ENCODE measurements at regions not wholly inside any gene's neighbourhood (a gene's known extent, or its start where the extent isn't known, plus 50 kb on each side); places are given as distances from the start of the nearest gene placed in this dataset.

DNA sequence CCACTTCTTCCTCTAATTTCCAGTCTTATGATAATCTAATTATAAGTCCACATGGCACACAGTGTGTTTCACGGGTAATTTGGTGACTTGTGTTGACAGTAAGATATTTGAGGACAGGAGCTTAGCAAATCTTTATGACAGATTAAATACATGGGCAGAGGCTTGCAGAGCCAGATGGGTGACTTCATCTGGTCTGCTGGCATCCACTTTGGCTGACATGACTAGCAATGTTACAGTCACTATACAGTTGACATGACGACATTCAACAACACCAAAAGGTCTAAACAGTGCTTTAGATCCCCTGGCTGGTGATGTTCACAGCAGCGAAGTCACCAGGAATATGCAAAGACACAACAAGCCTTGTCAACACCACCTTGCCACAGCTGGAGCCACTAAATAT is 147.2 kb downstream of the ETS2 start:
- no peak for DNase-seq

DNA sequence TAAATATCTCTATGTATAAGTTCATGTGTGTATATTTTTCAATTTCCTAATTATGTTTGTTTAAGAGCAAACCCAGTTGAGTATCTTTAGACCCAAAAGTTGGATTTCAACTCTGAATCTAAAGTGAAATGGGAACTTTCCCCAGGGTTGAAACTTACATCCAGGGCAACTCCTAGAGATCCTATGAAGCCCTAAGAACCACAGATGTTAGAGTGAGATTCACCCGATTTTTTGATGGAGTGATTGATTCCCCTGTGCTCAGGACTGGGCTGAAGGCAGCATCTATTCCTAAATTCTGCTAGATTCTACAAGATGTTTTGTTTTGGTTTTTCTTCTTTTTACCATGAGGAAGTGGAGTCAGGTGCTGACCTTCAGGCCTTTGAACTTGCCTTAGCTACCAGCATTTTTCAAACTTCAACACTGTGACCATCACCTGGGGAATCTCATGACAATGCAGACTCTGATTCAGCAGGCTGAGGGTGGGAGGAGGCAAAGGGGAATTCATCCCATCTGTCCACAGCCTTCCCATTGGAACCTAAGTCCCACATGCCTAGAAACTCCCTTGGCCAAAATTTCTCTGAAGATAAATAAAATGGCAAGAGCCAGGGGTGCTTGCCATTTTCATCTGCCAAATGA is 145.5 kb downstream of the ETS2 start:
- DNase-seq = no peak

GRCh38 chr21:38950435-38951094 is 144.8 kb downstream of the ETS2 start:
- no peak for DNase-seq

DNA sequence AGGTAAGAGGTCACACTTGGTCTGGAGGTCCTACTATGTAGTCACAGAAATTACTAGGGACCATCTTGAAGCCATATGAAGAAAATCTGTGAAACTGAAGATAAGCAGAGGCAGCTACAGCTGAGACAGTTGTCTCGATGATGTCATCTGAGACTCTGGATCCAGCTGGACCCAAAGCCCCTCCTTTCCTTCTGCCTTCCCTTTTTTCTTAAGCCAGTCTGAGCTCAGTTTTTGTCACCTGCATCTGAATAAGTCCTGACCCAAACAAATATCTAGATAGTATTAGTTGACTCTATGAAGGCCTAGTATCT is 143.3 kb downstream of the ETS2 start:
- DNase-seq = no peak

GRCh38 chr21:38948377-38949069 is 142.8 kb downstream of the ETS2 start:
- DNase-seq = no peak

- DNase-seq = no peak
Measured at GRCh38 chr21:38945545-38946245, 140.0 kb downstream of the ETS2 start.

- DNase-seq = no peak
Measured at GRCh38 chr21:38944903-38945302, 139.2 kb downstream of the ETS2 start.

GRCh38 chr21:38944402-38944801 is 138.7 kb downstream of the ETS2 start:
- no peak for DNase-seq

- no peak for DNase-seq
Measured at GRCh38 chr21:38942748-38943211, 137.1 kb downstream of the ETS2 start.

DNA sequence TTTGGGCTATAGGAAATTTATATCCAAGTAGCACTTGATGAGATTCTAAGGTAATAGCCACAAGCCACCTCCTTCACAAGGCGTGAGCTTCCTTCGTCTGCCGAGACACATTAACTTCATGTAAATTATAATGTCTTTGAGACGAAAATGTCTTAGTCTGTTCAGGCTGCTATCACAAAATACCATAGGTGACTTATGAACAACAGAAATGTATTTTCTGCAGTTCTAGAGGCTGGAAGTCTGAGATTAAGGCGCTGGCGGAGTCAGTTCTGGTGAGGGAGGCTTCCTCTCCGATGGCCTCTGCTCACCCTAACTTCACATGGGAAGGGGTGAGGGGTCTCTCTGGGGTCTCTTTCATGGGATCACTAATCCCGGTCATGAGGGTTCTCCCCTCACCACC is 133.0 kb downstream of the ETS2 start:
- DNase-seq = no peak

DNA sequence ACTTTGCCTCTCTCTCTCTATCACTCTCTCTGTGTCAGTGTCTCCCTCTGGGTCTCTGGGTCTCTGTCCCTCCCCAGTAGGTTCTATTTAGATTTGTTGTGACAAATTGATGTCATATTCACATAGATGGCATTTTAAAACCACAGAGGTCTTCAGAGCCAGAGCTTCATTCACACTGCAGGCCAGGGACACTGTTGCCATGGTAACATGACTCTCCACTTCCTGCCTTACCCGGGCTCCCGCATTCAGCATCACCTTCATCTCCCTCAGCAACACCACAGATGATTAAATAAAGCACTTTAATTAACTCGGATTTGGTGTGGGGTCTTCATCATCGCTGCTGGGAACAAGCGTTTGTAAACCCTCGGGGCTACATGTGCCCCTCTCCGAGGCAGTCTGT is 132.6 kb downstream of the ETS2 start:
- DNase-seq = peak; percentile 44

GRCh38 chr21:38937844-38938243 is 132.1 kb downstream of the ETS2 start:
- no peak for DNase-seq

DNA sequence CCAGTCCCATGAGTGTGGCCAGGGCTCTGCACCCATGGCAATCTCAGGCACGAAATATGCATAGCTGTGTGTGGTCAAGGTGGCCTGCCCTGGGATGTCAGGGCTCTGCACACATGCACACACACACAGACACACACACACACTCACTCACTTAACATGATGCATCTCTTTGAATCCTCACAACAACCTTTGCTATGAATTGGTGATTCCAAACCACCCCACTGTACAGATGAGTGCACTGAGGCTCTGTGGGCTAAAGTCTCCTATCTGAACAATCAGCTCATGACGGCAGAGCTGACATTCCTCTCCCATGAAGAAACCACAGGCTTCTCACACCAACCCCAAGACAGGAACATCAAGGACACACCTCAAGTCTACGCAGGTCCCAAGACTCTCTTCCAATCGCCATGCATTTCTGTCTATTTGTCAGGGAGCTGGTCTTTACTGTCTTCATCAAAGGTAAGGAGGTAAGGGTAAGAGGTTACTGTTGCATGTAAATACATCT is 131.6 kb downstream of the ETS2 start:
- no peak for DNase-seq

DNA sequence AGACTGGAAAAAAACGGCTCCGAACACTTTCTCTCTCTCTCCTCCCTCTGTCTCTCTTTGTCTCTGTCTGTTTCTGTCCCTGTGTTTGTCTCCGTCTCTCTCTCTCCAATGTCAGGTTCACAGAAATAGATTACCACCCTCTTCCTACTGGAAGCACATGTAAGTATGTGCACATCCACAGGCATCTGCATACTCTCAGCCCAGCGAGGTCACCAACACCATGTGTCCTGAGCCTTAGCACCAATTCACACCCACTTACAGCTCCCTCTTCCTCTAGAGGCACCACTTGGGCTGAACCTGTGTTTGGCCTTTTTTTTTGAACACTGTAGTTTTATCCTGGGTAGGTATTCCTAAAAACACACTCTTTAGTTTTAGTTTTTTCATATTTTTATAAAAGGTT is 130.5 kb downstream of the ETS2 start:
- no peak for DNase-seq

GRCh38 chr21:38933731-38934130 is 128.0 kb downstream of the ETS2 start:
- DNase-seq = no peak

DNA sequence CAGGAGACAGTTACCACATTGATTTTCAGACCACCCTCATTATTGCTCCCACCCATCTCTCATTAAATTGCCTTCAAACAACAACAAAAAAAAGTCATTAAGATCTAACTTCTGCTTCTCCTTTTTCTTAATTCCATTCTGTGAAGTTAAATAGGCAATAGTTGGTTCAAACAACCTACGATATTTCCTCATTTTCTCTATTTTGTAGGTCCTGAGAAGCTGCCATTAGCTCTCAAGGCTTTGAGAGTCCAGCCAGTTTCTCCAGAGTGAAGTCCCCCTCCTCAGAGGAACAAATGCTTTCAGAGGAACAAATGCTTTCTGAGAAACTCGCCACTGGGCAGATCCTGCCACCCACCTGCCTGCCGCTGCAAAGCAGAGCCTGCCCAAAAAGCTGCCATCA is 125.6 kb downstream of the ETS2 start:
- DNase-seq = no peak

GRCh38 chr21:38930853-38931252 is 125.1 kb downstream of the ETS2 start:
- DNase-seq = no peak

DNA sequence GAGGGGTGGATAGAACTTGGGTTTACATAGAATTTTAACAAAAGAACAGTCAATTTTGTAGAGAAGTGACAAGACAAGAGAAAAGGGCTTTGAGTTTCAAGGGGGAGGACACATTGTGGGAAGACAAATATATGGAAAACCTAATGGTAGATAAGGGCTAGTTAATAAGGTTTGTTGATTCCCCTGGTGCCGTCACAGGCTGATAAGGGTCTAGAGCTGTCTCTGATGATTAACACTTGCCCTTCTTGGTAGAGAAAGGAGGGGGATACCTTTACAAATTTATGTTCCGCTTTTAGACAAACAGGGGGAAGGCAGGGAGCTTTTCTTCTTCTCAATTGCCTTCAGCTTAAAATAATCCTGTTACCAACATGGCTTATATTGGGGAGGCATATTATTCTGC is 124.3 kb downstream of the ETS2 start:
- no peak for DNase-seq

DNA sequence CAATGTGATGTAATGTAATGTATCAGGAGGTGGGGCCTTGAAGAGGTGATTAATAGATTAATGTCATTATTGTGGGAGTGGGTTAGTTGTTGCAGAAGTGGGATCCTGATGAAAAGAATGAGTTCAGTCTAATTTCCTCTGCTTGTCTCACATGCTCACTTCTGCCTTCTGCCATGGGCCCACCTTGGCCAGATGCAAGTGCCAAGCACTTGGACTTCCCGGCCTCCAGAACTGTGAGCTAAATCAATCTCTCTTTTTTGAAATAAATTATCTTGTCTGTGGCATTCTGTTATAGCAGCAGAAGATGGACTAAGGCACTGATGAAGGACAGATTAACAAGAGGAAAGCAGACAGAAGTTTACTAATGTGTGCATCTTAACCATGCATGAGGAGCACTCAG is 123.9 kb downstream of the ETS2 start:
- DNase-seq = no peak

DNA sequence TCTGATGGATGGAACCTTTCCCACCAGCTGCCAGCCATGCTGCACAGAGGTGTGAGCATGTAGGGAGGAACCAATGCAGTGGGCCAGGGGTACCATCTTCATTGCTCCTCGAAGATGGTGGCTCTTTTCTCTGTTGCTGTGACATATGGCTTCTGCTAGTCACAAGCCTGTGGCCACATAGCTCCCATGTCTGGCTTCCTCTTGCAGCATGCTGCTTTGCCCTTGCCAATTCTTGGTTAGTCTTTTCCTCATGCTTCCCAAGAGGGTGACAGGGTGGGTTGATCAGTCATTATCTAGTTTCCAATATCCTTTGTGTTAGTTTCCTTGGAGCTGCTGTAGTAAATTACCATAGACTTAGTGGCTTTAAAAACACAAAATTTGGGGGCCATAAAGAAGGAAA is 123.4 kb downstream of the ETS2 start:
- no peak for DNase-seq

DNA sequence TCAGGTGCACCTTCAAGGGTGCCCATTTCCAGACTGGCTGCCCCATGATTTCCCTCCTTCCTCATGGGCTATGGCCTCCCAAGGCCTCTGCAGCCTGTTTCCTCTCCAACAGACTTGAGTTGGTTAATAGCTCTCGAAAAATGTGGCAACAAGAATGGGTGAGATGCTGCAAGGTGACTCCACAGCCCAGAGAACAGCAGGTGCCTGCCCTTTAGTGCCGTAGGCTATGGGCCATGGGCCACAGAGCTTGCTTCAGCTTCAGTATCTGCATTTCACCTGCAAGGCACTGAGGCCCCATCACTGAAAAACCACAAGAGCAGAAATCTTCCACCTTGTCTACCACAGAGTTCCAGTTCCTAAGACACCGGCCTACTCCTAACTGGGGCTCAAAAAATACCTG is 122.0 kb downstream of the ETS2 start:
- no peak for DNase-seq

DNA sequence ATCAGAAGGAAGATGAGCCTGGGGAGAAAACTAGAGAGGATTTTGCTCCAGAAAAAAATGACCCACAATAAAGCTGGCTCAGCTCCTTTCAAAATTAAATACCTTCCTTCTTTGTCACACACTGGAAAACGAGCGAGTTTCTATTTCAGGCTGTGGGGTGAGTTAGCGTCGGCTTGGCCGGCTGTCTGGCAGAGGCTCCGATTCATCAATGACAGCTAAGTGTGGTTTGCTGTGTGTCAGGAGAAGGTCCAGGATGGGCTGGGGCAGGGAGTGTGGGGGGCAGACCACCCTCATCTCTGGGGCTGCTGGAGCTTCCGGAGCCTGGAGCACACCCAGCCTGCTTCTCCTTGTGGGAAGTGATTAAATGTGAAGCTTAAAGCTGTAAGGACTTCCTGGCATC is 120.2 kb downstream of the ETS2 start:
- no peak for DNase-seq

GRCh38 chr21:38925478-38925877 is 119.7 kb downstream of the ETS2 start:
- no peak for DNase-seq

GRCh38 chr21:38924954-38925353 is 119.2 kb downstream of the ETS2 start:
- DNase-seq = no peak
